HFFc6 (cell line): ENCODE measurements at regions not wholly inside any gene's neighbourhood (a gene's known extent, or its start where the extent isn't known, plus 50 kb on each side); places are given as distances from the start of the nearest gene placed in this dataset.

Source experiments
- DNase-seq: peaks from one replicate; pipeline ENCODE4 v3.0.0-alpha.2; 2018
- H3K27ac Mint-ChIP-seq: 2 replicates; pipeline ENCODE4 v1.8.0; 2020; ENCODE audit warnings: mild to moderate bottlenecking, mixed read lengths
- H3K27me3 Mint-ChIP-seq: 2 replicates; pipeline ENCODE4 v1.8.0; 2021; ENCODE audit warnings: mild to moderate bottlenecking, moderate library complexity, mixed read lengths; ENCODE audit not compliant: insufficient read depth
- H3K36me3 Mint-ChIP-seq: 2 replicates; pipeline ENCODE4 v1.8.0; 2021; ENCODE audit warnings: low read depth, mixed read lengths
- H3K4me1 Mint-ChIP-seq: 2 replicates; pipeline ENCODE4 v1.8.0; 2020; ENCODE audit warnings: low read depth, mixed read lengths
- H3K4me3 Mint-ChIP-seq: 2 replicates; pipeline ENCODE4 v1.8.0; 2020; ENCODE audit warnings: mild to moderate bottlenecking, moderate library complexity, mixed read lengths
- H3K9me3 Mint-ChIP-seq: 2 replicates; pipeline ENCODE4 v1.8.0; 2020; ENCODE audit warnings: mild to moderate bottlenecking, mixed read lengths
- CTCF ChIP-seq: fragments of 200-600 bp; sonication (generic); IDR thresholded peaks from 2 replicates; pipeline ENCODE4 v1.5.0; 2021; ENCODE audit warnings: antibody characterized with exemption, mild to moderate bottlenecking

DNA sequence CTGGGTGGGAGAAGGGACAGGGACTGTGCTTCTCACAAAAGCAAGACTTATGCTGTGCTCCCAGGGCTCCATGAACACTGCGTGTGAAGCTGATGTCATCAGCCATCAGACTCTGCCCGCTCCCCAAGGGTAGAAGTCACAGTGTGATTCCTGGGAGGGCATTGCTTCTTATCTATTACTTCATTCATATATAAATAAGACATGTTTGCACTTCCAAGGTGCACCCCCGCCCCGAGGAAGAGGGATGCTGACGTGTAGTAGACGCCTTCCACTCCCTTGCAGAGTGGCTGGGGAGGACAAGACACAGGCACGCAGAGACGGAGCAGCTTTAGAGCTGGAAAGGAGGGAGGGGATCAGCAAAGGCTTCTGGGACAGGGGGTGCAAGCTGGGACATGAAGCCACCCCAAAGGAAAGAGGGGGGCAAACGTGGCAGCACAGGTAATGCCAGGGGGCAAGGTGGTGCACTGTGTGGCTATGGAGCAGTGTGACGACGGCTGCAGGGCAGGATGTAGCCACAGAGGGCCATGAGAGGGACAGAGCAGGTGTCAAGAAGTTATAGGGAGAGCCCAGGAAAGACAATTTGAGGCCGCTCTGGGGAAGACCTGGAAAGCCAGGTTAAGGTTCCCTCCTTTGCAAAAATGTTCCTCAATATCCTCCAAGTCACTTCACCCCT, 558.5 kb downstream of the MN1 start:
- peaks cover 18% of the 10 kb centered on the region for H3K4me1 Mint-ChIP-seq
- H3K9me3 Mint-ChIP-seq, result peaks cover 6% of the 10 kb centered on the region; the same call in 1 of the 2 replicates
- H3K4me3 Mint-ChIP-seq, result no peak overlapping the region
- no peak overlapping the region for H3K27ac Mint-ChIP-seq
- no peaks in the 10 kb centered on the region for H3K36me3 Mint-ChIP-seq
- no peak for TF ChIP-seq CTCF
- H3K27me3 Mint-ChIP-seq, result peaks cover 20% of the 10 kb centered on the region
- no peak for DNase-seq

DNA sequence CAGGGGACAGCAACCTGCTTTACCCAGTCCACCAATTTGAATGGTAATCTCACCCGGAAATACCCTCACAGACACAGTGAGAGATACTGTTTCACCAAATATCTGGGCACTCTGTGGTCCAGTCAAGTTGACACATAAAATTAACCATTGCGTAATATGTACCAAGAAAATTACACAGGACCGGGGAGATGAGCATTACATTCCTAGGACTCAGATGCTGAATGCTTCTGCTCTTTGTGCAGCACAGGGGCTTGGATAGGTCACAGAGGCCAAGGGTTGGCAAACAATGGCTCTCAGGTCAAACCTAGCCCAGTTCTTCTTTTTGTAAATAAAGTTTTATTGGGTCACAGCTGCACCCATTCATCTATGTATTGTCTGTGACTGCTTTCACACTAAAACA, 557.2 kb downstream of the MN1 start:
- peaks cover 21% of the 10 kb centered on the region for H3K27me3 Mint-ChIP-seq
- TF ChIP-seq CTCF, result no peak
- H3K27ac Mint-ChIP-seq, result no peak overlapping the region
- no peaks in the 10 kb centered on the region for H3K36me3 Mint-ChIP-seq
- no peak for DNase-seq
- H3K4me1 Mint-ChIP-seq, result peaks cover 8% of the 10 kb centered on the region
- H3K9me3 Mint-ChIP-seq, result peaks cover 6% of the 10 kb centered on the region; the same call in 1 of the 2 replicates
- no peak overlapping the region for H3K4me3 Mint-ChIP-seq

DNA sequence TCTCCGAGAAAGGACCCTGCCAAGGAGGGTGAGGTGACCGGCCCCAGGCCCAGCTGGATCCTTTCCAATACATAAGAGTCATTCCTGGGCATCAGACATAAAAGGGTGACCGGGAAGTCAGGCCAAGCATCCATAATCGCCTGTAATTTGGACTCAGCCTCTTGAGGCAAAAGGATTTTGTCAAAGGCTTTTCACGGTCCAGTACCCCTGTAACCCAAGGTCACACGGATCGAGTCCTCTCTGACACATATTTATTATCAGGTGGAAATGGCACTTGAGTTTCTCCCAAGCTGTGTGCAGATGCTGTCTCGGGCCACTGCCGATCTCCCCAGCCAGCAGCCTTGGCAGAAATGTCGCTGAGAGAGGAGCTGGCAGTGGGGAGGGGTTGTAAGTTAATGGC, 556.5 kb downstream of the MN1 start:
- no peak overlapping the region for H3K27ac Mint-ChIP-seq
- H3K27me3 Mint-ChIP-seq, result peaks cover 26% of the 10 kb centered on the region
- no peak overlapping the region for H3K4me3 Mint-ChIP-seq
- H3K36me3 Mint-ChIP-seq, result no peaks in the 10 kb centered on the region
- no peak for DNase-seq
- H3K4me1 Mint-ChIP-seq, result peaks cover 1% of the 10 kb centered on the region; the same call in 1 of the 2 replicates
- TF ChIP-seq CTCF, result no peak
- H3K9me3 Mint-ChIP-seq, result peaks cover 6% of the 10 kb centered on the region; the same call in 1 of the 2 replicates

DNA sequence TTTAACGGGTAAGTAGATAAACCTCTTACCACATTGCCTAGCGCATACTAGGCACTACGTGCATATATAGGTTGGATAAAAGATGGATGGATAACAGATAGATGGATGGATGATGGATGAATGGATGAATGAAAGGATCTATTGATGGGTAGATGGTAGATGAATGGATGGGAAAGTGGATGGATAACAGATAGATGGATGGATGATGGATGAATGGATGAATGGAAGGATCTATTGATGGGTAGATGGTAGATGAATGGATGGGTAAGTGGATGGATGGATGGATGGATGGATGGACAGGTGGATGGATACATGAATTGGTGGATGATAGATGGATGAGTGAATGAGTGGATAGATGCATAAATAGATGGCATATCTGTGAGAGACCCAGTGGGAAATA, 555.0 kb downstream of the MN1 start:
- no peak overlapping the region for H3K4me3 Mint-ChIP-seq
- peaks cover 34% of the 10 kb centered on the region for H3K27me3 Mint-ChIP-seq
- no peaks in the 10 kb centered on the region for H3K4me1 Mint-ChIP-seq
- no peak overlapping the region for H3K27ac Mint-ChIP-seq
- DNase-seq, result no peak
- no peak for TF ChIP-seq CTCF
- H3K36me3 Mint-ChIP-seq, result no peaks in the 10 kb centered on the region
- H3K9me3 Mint-ChIP-seq, result peaks cover 6% of the 10 kb centered on the region; the same call in 1 of the 2 replicates

DNA sequence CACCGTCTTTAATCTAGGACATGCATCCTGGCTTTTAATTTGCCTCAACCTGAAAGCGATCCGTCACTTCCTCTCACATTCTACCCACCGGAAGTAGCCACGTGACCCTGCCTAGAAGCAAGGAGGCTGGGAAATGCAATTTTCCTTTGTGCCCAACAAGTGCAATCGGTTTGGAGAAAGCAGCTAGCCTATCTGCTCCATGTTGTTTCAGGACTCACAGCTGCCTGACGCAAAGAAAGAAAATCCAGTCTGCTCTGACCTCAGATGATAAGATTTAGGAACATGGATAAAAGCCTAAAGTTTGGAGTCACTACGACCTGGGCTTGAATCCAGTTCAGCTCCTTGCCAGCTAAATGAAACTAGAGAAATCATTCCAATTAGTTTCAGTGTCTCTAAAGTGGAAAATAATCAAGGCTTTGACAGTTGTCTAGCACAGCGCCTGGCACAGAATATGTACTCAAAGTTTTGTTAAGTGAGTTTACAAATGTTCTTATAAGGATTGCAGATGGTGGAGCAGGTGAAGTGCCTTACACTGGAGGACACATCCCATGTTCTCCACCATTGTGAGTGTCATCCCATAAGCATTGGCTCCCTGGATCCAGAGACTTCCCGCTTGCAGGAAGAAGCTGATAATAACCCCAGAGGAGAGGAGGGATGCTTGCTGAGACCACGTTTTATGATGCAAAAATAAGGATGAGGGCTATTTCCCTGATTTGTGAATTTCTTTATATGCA, 553.7 kb downstream of the MN1 start:
- no peak for TF ChIP-seq CTCF
- H3K9me3 Mint-ChIP-seq, result peaks cover 11% of the 10 kb centered on the region; the same call in 1 of the 2 replicates
- H3K36me3 Mint-ChIP-seq, result no peaks in the 10 kb centered on the region
- no peak overlapping the region for H3K27ac Mint-ChIP-seq
- H3K4me3 Mint-ChIP-seq, result no peak overlapping the region
- no peaks in the 10 kb centered on the region for H3K4me1 Mint-ChIP-seq
- DNase-seq, result no peak
- peaks cover 35% of the 10 kb centered on the region for H3K27me3 Mint-ChIP-seq
